SHP77 (cell line): ENCODE measurements at regions not wholly inside any gene's neighbourhood (a gene's known extent, or its start where the extent isn't known, plus 50 kb on each side); places are given as distances from the start of the nearest gene placed in this dataset.
A peak's percentile ranks its signal among the peaks of the same experiment; 100 is the strongest.

Source experiments
- DNase-seq, 2 experiments: peaks; one replicate each; lab custom pipeline; 2025; lab: John Stamatoyannopoulos, UW

GRCh38 chr7:24341691-24342413, 57.9 kb downstream of the NPY start:
- no peak for DNase-seq

GRCh38 chr7:24343614-24344013, 59.6 kb downstream of the NPY start:
- no peak for DNase-seq

- no peak for DNase-seq
Observed at GRCh38 chr7:24346129-24346528, 62.1 kb downstream of the NPY start.

DNA sequence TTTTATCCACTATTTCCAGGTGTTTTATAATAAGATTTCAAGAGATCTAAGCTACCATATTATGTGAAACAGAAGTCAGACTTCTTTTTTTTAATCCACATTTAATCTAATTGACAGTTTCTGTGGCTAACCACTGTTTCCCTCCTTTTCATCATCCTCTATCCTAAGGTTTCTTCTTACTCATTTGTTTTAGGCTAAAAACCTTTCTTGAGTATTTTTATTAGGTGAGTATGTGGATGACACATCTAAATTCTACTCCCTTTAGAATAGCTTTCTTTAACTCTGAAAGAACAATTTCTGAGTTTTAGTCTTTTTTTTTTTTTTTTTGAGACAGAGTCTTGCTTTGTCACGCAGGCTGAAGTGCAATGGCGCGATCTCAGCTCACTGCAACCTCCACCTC, 62.7 kb downstream of the NPY start:
- DNase-seq, result no peak

GRCh38 chr7:24349339-24349738, 65.3 kb downstream of the NPY start:
- no peak for DNase-seq

DNA sequence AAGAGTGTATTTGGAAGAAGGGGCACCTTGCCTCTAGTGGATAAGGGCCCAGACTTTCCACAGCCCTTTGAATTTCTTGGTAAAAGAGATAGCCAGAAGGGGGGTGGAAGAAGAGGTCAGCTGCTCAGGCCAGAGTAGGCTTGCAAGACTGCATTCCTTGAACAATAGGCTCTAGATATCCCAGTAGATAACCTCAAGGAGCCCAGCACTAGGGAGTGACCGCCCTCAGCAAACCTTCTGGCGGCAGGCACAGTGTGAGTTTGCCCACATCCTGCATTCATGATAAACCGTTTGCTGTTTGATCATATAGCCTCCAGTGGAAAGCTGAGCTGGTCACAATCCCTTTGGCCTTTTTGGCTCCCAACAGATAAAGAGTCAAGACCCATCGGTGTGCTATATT, 70.5 kb downstream of the NPY start:
- DNase-seq, result no peak

DNA sequence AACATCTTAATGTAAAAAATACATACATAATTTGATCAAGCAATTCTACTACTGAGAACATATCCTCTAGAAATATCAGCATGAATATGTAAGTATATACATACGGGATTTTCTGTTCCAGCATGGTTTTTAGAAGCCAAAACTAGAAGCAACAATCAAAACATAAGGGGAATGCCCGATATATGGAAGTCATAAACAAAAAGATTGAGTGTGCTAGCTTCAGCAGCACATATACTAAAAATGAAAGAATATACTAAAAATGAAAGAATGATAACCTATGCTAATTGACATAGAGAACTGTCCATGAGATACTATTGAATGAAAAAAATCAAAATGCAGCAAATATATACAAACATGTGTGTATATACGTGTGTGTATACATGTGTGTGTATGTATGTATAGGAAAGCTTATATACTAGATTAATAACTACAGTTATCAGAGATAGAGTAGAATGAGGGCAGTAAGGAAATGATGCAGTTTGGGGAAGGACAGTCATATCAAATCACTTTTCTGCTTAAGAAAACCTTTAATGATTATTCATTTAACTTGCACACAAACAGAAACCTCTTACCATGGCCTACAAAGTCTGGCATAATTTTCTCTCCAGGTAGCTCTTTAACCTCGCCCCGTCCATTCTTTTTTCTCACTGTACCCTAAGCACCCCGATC, 72.9 kb downstream of the NPY start:
- DNase-seq, result no peak

DNA sequence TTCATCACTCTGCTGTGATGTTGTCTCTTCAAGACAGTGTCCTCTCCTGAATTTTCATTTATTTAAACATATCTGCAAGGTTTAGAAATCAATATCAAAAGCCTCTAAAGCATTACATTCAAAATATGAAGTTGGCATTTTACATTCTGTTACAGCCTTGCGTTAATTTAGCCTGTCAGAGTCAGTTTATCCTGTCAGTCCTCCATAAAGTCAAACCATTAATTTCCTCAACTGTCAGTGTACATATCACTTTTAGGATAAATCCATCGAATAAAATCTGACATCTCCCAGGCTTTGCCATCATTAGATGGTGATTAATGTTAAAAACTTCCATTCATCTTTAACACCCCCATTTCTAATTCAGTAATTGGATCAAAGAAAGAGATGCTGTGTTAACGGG, 77.0 kb downstream of the NPY start:
- DNase-seq, result no peak

DNA sequence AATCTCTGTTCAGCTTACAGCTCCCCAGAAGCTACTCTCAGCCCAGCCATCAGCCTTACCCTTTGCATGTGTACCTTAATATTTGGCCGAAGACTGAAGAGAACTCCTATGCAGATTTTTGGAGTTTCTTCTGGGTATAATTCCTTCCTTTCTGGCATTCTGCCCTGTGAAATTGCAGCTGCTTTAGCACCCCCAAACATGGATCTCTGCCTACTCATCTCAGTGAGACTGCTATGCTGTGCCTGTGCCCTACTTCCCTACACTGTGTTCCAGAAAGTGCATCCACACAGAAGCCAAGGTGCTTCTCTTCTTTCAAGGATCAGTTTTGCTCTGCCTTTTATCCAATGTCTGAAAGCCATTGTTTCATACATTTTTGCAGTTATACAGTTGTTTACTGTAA, 81.6 kb downstream of the NPY start:
- no peak for DNase-seq

DNA sequence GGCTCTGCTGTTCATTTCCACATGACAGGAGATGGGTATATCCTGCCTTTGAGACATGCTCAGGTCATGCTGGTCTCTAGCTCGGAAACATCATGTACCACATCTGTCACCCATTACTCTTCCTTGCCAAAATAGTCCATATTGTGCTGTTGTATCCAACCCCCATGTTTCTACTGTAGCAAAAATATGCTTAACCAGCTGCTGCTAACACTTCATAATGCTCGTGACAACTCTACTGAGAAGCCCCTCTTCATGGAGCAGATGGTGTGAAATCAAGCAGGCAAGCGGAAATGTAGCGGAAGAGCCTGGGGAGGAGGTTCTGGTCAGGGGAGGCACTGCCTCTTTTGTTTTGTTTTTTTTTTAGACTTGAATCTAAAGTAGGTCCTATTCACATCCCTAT, 82.9 kb downstream of the NPY start:
- no peak for DNase-seq

DNA sequence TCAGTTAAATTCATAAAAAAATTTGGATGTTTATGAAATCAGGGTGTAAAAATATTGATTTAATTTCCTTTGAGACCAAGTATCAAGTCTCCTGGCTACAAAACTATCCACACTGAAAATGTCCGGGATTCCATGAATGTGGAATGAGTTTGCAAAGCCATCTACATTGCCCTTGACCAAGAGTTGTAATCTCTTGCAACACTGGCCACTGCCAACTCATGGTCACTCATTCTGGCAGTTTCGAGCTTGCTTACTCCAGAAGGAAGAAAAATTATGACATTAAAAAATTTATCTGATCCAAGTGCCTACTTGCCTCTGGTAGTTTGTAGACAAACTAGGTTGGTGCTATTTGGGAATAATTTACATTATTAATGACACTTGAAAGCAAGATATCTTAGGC, 84.2 kb downstream of the NPY start:
- no peak for DNase-seq

DNA sequence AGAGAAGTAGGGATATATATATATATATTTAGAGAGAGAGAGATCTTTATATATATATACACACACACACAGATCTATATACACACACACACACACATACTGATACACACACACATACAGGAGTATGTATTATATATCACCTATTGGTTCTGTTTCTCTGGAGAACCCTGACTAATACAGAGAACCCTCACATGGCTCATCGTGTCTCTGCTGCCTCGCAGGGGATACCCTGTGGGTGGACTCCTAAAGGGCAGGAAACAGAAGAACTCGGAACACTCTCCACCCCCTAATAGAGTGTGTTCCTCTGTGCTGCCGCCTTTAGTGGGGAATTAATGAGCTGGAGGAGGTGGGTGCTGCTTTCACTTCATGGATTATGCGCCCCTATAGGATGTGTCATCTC, 86.6 kb downstream of the NPY start:
- no peak for DNase-seq

DNA sequence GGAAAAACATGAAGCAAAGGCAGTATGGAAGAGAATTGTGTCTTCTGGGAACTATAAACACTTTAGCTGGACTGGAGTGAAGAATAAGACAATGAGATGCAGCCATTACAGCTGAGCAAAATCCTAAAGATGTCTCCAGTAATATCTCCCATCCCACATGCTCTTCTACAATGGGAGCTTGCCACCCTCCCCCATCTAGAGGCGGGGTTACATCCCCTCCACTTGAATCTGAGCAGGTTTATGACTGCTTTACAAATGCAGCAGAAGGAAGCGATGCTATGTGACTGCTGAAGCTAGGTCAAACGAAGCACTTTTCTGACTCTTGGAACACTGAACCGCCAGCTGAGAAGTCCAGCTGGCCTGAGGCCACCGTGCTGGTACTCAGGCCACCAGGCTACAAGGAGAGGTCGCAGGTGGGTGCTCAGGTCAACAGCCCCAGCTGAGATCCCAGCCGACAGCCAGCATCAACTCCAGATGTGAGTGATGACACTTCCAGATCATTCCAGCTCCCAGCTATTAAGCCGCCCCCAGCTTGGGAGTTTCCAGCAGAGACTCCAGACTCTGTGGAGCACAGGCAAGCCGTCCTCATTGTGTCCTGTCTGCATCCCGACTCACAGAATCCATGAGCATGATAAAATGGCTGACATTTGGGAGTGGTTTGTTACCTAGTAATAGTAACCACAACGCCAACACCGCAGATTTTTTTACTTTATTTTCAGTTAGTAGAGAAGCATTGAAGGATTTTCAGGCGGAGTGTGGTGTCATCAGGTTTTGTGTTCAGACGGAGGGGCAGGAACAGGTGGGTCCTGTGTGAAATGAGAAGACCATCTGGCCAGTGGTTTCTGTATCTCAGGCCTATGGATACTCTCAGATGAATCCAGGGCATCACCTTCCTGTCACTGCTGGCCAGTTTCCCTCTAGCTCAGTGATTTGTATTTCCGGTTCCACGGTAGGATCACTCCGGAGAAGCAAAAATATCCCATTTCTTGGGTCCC, 89.3 kb downstream of the NPY start:
- DNase-seq, result no peak

DNA sequence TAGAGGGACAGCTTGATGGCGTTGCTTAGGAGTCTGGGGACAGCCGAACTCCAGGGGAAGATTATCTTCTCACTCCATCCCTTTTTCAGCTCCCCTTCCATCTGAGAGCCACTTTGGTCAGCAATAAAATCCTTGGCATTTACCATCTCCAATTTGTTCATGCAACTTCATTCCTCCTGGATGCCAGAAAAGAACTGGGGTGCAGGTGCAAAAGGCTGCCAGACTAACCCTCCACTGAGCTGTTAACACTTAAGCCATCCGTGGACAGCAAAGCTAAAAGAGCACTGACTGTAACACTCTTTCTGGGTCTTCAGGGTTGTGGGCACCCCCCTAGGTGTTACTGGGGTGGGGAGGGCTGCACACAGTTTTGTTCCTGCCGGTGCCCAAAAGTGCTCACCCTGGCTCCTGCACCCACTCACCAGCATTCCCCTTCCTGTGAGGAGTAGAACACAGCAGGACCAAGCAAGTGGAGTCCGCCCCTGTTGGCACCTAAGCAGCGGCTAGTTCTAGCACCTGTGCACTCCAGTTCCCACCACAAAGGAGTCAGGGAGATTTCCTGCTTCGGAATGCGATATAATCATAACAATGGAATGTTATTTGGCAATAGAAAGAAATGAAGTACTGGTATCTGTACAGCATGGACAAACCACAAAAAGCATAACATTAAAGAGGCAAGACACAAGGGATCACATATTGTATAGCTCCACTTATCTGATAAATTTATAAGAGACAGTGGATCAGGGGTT, 95.1 kb downstream of the NPY start:
- DNase-seq, result no peak

DNA sequence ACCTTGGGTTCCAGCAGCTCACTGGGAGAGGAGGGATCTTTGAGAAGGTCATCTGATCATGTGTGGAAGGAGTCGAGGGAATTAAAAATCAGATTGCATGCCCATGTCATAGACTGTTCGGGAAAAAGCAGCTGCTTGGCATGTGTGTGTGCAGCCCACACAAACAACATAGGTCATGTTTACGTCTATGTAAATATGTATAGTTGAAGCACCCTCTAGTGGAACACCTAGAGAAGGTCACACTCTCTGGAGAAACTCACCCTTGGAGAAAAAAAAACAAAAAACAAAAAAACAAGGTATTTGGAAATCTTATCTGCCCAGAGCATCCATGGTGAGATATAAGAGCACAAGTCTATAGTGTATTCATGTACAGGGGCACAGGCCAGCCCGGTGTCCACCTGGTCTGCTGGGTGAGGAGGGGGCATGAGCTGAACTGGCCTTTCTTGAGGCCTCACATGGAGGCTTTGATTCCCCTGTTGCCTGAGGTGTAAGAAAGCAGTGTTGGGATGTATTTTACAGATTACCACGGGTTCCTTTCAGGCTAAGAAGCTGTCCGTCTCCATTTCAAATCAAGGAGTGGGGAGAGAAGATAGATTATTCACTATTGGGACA, 98.0 kb downstream of the NPY start:
- DNase-seq, result peak in 1 of 2 experiments; percentile 20

DNA sequence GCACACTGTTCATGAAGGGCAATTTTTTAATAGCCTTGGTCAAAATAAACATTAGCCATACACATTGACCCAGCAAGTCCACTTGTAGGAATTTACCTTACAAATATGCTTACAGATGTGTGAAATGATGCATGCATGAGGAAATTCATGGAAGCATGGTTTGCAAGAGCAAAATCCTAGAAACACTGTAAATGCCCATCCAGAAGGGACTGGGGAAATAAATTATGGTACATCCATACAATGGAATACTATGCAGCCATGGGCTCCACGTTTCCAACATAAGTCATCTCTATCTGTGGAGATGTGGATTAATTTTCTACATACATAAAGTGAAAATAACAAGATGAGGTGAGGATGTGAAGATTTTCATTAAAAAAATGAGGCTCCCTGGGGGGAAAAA, 99.1 kb downstream of the NPY start:
- no peak for DNase-seq

- DNase-seq, result no peak
Observed at GRCh38 chr7:24384362-24385030, 100.5 kb downstream of the NPY start.

DNA sequence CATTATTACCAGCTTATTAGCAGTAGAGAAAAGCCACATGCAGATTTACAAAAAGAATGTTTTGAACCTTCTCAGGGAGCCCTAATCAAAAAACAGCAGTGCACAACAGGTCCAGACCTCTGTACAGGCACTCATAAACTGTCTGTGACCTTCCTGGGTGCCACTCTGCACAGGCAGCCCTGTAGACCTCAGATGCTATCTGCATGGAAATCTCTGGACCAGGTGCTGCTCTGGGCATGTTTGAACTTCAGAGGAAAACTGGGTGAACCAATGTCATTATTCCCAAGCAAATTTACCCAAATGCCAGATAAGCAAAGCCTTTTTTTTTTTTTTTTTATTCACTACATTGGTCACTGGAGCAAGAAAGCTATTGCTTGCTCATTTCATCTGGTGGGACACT, 104.2 kb downstream of the NPY start:
- no peak for DNase-seq

DNA sequence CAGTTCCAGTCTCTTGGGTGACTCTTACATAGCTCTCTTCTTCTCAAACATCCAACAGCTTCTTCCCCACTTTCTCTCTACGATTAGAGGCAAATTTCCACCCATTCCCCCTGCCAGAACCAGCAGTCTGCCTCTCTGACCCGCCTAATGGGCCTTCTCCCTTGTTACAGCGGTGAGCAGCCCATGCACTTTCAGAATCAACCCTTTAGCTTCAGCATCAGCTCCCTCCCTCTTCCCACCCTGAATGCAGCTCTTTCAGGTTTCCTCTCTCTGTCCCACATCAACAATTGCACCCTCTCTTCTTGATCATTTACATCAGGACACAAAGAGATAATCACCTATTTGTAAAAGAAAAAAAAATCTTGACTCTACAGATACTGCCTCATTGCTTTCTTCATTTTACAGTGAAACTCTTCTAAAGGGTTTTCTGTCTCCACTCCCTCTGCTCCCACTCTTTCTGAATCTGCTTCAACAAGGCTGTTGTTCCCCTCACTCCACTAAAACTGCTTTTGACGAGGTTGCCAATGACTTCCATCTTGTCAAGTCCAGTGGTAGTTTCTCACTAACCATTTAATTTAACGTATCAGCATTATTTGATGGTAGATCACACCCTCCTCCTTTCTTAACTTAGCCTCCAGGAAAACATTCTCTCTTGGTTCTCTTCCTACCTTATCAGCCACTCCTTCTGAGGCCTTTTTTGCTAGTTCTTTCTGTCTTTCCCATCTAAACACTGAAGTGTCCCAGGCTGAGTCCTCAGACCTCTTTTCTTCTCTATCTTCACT, 106.6 kb downstream of the NPY start:
- DNase-seq, result no peak

DNA sequence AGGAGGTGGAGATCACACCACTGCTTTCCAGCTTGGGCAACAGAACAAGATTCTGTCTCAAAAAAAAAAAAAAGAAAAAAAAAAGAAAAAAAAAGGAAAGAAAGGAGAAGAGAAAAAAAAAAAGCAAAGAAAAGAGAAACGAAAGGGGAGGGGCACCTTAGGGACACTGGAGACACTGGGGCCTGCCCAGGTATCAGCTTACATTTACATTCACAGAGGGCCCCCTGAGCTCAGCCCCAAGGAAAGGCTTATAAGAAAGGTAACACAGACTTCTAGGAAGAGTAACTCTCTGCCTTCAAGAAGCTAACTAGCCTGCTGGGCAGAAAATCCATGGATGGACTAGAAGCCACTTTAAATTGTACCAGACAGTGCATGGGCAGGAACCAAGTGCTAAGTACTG, 108.8 kb downstream of the NPY start:
- DNase-seq, result no peak
